ENCODE measurements at regions not wholly inside any gene's neighbourhood (a gene's known extent, or its start where the extent isn't known, plus 50 kb on each side); places are given as distances from the start of the nearest gene placed in this dataset.

DNA sequence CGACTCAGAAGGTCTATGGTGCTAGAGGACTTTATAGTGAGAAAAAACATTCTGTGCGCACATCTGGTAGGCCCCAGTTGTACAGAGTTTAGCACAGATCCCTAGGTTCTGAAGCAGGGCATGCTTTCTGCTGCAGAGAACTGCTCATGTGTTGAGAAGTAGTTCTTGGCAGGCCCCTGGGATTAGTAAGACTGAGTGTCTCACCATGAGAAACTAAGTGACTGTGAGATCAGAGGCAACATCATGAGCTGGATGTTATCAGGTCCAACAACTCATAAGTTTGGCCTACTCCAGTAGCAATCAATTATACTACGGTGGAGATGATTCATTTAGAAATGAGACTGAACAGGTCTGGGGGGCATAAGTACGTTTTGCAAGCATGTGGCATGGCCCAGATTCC, 507.4 kb upstream of the KLF12 start:
- H2AFZ ChIP-seq (ENCODE audit: low read depth) = no peak overlapping the region
- POLR2A ChIA-PET = no interaction called here
- no peaks in the 10 kb centered on the region for H3F3A ChIP-seq (replicated peaks; ENCODE audit: insufficient read depth)
- no peaks in the 10 kb centered on the region for H3K79me2 ChIP-seq (ENCODE audit: insufficient read depth)
- H4K20me1 ChIP-seq (ENCODE audit: insufficient read depth) = no peaks in the 10 kb centered on the region
- no peak for DNase-seq
- no peaks in the 10 kb centered on the region for H3K27me3 ChIP-seq (ENCODE audit: insufficient read depth)
- H3K27ac ChIP-seq (ENCODE audit: low read depth in 2 of 2, low read length in 1 of 2) = no peak overlapping the region
- H3K9me3 ChIP-seq = no peaks in the 10 kb centered on the region
- H3K4me3 ChIP-seq (ENCODE audit: low read depth in 2 of 2, low read length in 1 of 2) = no peak overlapping the region
- CTCF ChIA-PET = no interaction called here
- peaks cover 0 to 2% of the 10 kb centered on the region in 2 experiments; a peak in 2 of 4 replicates for H3K4me1 ChIP-seq (ENCODE audit: control insufficient read depth in 1 of 2, insufficient read depth in 2 of 2, low read depth in 1 of 2, low read length in 1 of 2)
- no peaks in the 10 kb centered on the region for H3K9me2 ChIP-seq
- 40% methylated on average over 4 of the region's 4 CpGs for WGBS (ENCODE audit: low lambda C conversion rate)
- no peak overlapping the region for H3K4me2 ChIP-seq
- no peak for TF ChIP-seq GATA2 (CRISPR knock-in tag; IDR thresholded peaks at IDR 0.05)
- H3K36me3 ChIP-seq (replicated peaks in 1 of 2; ENCODE audit: control insufficient read depth in 1 of 2, insufficient read depth in 2 of 2, low read length in 1 of 2) = no peaks in the 10 kb centered on the region
- H3K9ac ChIP-seq = no peak overlapping the region

DNA sequence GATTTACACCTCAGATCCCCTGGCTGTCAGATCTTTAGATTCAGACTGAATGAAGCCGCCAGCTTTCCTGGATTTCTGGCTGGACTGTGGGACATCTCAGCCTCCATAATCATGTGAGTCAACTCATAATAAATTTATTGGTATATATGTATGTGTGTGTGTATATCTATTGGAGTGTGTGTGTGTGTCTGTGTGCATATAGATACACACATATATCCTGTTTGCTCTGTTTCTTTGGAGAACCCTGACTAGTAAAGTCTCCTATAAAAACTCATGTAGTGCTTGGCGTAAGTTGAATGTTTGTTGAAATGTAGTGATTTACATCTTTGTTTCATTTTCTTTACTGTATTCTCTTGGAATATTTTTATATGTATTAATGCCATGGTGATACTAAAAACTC, 499.5 kb upstream of the KLF12 start:
- POLR2A ChIA-PET = no interaction called here

DNA sequence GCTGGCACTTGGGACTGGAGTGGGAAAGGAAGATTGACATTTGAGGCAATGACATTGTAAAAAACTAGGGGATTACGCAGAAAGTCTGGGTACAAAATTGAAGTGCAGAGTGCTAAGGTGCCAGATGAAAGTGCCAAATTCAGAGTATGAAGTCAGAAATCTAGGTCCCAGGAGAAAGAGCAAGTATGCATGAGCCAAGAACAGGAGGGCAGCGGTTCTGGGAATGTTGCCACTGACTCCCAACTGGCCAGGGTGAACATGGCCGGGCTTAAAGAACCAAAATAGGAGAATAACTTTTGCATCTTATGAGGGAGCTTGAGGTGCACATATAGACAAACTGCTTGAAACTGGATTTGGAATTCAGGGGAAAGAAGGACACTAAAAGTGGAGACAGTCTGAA, 495.8 kb upstream of the KLF12 start:
- Histone ChIP-seq H3K27ac (ENCODE audit: low read depth in 2 of 2, low read length in 1 of 2) (no peak overlapping the region), H3K36me3 (replicated peaks in 1 of 2; ENCODE audit: control insufficient read depth in 1 of 2, insufficient read depth in 2 of 2, low read length in 1 of 2) (no peaks in the 10 kb centered on the region), H2AFZ (ENCODE audit: low read depth) (no peak overlapping the region), H3K9ac (no peak overlapping the region), H3K4me1 (ENCODE audit: control insufficient read depth in 1 of 2, insufficient read depth in 2 of 2, low read depth in 1 of 2, low read length in 1 of 2) (no peaks in the 10 kb centered on the region), H4K20me1 (ENCODE audit: insufficient read depth) (no peaks in the 10 kb centered on the region), H3F3A (replicated peaks; ENCODE audit: insufficient read depth) (no peaks in the 10 kb centered on the region), H3K27me3 (ENCODE audit: insufficient read depth) (no peaks in the 10 kb centered on the region), H3K9me3 (no peaks in the 10 kb centered on the region), H3K79me2 (ENCODE audit: insufficient read depth) (no peaks in the 10 kb centered on the region), H3K9me2 (no peaks in the 10 kb centered on the region), H3K4me2 (no peak overlapping the region), H3K4me3 (ENCODE audit: low read depth in 2 of 2, low read length in 1 of 2) (no peak overlapping the region)
- ChIA-PET POLR2A (no interaction called here), CTCF (no interaction called here)
- 51% methylated on average over 3 of the region's 3 CpGs for WGBS (ENCODE audit: low lambda C conversion rate)
- no peak for DNase-seq
- TF ChIP-seq ELF1 (IDR thresholded peaks at IDR 0.05) = no peak
- TF ChIP-seq MXI1 (IDR thresholded peaks at IDR 0.05; ENCODE audit: low read depth, low read length) = no peak
- TF ChIP-seq GABPA (IDR thresholded peaks at IDR 0.05; ENCODE audit: low read depth) = no peak
- TF ChIP-seq YY1 (IDR thresholded peaks at IDR 0.05; ENCODE audit: low read depth) = no peak
- TF ChIP-seq, protein P1, sequence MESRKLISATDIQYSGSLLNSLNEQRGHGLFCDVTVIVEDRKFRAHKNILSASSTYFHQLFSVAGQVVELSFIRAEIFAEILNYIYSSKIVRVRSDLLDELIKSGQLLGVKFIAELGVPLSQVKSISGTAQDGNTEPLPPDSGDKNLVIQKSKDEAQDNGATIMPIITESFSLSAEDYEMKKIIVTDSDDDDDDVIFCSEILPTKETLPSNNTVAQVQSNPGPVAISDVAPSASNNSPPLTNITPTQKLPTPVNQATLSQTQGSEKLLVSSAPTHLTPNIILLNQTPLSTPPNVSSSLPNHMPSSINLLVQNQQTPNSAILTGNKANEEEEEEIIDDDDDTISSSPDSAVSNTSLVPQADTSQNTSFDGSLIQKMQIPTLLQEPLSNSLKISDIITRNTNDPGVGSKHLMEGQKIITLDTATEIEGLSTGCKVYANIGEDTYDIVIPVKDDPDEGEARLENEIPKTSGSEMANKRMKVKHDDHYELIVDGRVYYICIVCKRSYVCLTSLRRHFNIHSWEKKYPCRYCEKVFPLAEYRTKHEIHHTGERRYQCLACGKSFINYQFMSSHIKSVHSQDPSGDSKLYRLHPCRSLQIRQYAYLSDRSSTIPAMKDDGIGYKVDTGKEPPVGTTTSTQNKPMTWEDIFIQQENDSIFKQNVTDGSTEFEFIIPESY (IDR thresholded peaks at IDR 0.05; ENCODE audit: borderline replicate concordance, low read depth) = no peak
- TF ChIP-seq, protein P2, sequence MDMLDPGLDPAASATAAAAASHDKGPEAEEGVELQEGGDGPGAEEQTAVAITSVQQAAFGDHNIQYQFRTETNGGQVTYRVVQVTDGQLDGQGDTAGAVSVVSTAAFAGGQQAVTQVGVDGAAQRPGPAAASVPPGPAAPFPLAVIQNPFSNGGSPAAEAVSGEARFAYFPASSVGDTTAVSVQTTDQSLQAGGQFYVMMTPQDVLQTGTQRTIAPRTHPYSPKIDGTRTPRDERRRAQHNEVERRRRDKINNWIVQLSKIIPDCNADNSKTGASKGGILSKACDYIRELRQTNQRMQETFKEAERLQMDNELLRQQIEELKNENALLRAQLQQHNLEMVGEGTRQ (IDR thresholded peaks at IDR 0.05; ENCODE audit: borderline replicate concordance, low read depth, low read length) = no peak
- TF ChIP-seq, protein P3, sequence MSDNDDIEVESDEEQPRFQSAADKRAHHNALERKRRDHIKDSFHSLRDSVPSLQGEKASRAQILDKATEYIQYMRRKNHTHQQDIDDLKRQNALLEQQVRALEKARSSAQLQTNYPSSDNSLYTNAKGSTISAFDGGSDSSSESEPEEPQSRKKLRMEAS (IDR thresholded peaks at IDR 0.05; ENCODE audit: low read depth) = no peak
- no peak for TF ChIP-seq TEAD4 (IDR thresholded peaks at IDR 0.05; ENCODE audit: borderline replicate concordance, insufficient read depth)

More for the DNA sequence above, 499.5 kb upstream of the KLF12 start:
- Histone ChIP-seq H2AFZ (ENCODE audit: low read depth) (no peak overlapping the region), H3F3A (replicated peaks; ENCODE audit: insufficient read depth) (no peaks in the 10 kb centered on the region), H3K9ac (no peak overlapping the region), H3K9me3 (no peaks in the 10 kb centered on the region), H3K9me2 (no peaks in the 10 kb centered on the region), H3K4me2 (no peak overlapping the region), H3K79me2 (ENCODE audit: insufficient read depth) (no peaks in the 10 kb centered on the region), H3K36me3 (replicated peaks in 1 of 2; ENCODE audit: control insufficient read depth in 1 of 2, insufficient read depth in 2 of 2, low read length in 1 of 2) (no peaks in the 10 kb centered on the region), H3K4me3 (ENCODE audit: low read depth in 2 of 2, low read length in 1 of 2) (no peak overlapping the region), H3K4me1 (ENCODE audit: control insufficient read depth in 1 of 2, insufficient read depth in 2 of 2, low read depth in 1 of 2, low read length in 1 of 2) (no peaks in the 10 kb centered on the region; a peak in 1 of 4 replicates), H3K27me3 (ENCODE audit: insufficient read depth) (no peaks in the 10 kb centered on the region), H4K20me1 (ENCODE audit: insufficient read depth) (no peaks in the 10 kb centered on the region), H3K27ac (ENCODE audit: low read depth in 2 of 2, low read length in 1 of 2) (no peak overlapping the region)
- CTCF ChIA-PET = interaction anchor here (1.7 kb wide), 1 partner anchor 32 kb away, joined by 4 read pairs; no protein-coding TSS in a partner anchor
- WGBS (ENCODE audit: low lambda C conversion rate) = 79% methylated on average over 2 of the region's 2 CpGs
- TF ChIP-seq NRF1 (IDR thresholded peaks at IDR 0.05; ENCODE audit: low read depth, low read length) = no peak
- TF ChIP-seq GABPA (IDR thresholded peaks at IDR 0.05; ENCODE audit: low read depth) = no peak
- TF ChIP-seq, protein P4, sequence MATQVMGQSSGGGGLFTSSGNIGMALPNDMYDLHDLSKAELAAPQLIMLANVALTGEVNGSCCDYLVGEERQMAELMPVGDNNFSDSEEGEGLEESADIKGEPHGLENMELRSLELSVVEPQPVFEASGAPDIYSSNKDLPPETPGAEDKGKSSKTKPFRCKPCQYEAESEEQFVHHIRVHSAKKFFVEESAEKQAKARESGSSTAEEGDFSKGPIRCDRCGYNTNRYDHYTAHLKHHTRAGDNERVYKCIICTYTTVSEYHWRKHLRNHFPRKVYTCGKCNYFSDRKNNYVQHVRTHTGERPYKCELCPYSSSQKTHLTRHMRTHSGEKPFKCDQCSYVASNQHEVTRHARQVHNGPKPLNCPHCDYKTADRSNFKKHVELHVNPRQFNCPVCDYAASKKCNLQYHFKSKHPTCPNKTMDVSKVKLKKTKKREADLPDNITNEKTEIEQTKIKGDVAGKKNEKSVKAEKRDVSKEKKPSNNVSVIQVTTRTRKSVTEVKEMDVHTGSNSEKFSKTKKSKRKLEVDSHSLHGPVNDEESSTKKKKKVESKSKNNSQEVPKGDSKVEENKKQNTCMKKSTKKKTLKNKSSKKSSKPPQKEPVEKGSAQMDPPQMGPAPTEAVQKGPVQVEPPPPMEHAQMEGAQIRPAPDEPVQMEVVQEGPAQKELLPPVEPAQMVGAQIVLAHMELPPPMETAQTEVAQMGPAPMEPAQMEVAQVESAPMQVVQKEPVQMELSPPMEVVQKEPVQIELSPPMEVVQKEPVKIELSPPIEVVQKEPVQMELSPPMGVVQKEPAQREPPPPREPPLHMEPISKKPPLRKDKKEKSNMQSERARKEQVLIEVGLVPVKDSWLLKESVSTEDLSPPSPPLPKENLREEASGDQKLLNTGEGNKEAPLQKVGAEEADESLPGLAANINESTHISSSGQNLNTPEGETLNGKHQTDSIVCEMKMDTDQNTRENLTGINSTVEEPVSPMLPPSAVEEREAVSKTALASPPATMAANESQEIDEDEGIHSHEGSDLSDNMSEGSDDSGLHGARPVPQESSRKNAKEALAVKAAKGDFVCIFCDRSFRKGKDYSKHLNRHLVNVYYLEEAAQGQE (IDR thresholded peaks at IDR 0.05; ENCODE audit: low read depth, low read length) = no peak
- TF ChIP-seq TCF12 (IDR thresholded peaks at IDR 0.05) = no peak
- no peak for TF ChIP-seq FOSL2 (IDR thresholded peaks at IDR 0.05; ENCODE audit: borderline replicate concordance, low read depth)
- no peak for TF ChIP-seq JUND (IDR thresholded peaks at IDR 0.05)
- no peak for DNase-seq
